HL-60 (cell line): ENCODE measurements at regions not wholly inside any gene's neighbourhood (a gene's known extent, or its start where the extent isn't known, plus 50 kb on each side); places are given as distances from the start of the nearest gene placed in this dataset.

Experiments
- DNase-seq, 2 experiments: peaks; one replicate each; pipeline ENCODE4 v3.0.0-alpha.2; 2010 to 2020; ENCODE audit warnings: low read depth in 1 of 2, low spot score in 1 of 2
- H3K27ac ChIP-seq: fragments of 250-450 bp; sonication (Bioruptor Pico); replicated peaks from 2 replicates; pipeline ENCODE4 v1.5.1; 2020; ENCODE audit warnings: mild to moderate bottlenecking, moderate library complexity
- H3K27me3 ChIP-seq: fragments of 250-450 bp; sonication (Bioruptor Pico); 2 replicates; pipeline ENCODE4 v1.5.1; 2021; ENCODE audit warnings: mild to moderate bottlenecking, moderate library complexity; ENCODE audit not compliant: insufficient read depth, poor library complexity, severe bottlenecking
- H3K4me3 ChIP-seq: replicated peaks from 2 replicates; pipeline ENCODE4 v1.5.1; 2011; ENCODE audit warnings: mild to moderate bottlenecking, control low read depth, low read length; ENCODE audit not compliant: insufficient read depth
- CTCF ChIP-seq: IDR thresholded peaks from one replicate; pipeline ENCODE4 v1.5.1; 2011; ENCODE audit warnings: low read length, control low read depth, inconsistent platforms; ENCODE audit not compliant: insufficient read depth
- GABPA ChIP-seq: IDR thresholded peaks from 2 replicates; pipeline ENCODE4 v1.6.1; 2012; ENCODE audit warnings: low read depth
- POLR2AphosphoS5 ChIP-seq: IDR thresholded peaks from 2 replicates; pipeline ENCODE4 v1.6.1; 2012; ENCODE audit warnings: low read depth
- SPI1 ChIP-seq: IDR thresholded peaks from 2 replicates; pipeline ENCODE4 v1.6.1; 2012; ENCODE audit warnings: low read depth, mild to moderate bottlenecking, borderline replicate concordance
- TF ChIP-seq, protein P1 (sequence below): IDR thresholded peaks from 2 replicates; pipeline ENCODE4 v1.6.1; 2012; ENCODE audit warnings: low read depth; ENCODE audit not compliant: insufficient replicate concordance

- Histone ChIP-seq H3K27me3 (peaks cover 15% of the 10 kb centered on the region), H3K27ac (no peak overlapping the region), H3K4me3 (no peak overlapping the region)
- no peak for DNase-seq
- no peak for TF ChIP-seq SPI1
- TF ChIP-seq, protein P1, sequence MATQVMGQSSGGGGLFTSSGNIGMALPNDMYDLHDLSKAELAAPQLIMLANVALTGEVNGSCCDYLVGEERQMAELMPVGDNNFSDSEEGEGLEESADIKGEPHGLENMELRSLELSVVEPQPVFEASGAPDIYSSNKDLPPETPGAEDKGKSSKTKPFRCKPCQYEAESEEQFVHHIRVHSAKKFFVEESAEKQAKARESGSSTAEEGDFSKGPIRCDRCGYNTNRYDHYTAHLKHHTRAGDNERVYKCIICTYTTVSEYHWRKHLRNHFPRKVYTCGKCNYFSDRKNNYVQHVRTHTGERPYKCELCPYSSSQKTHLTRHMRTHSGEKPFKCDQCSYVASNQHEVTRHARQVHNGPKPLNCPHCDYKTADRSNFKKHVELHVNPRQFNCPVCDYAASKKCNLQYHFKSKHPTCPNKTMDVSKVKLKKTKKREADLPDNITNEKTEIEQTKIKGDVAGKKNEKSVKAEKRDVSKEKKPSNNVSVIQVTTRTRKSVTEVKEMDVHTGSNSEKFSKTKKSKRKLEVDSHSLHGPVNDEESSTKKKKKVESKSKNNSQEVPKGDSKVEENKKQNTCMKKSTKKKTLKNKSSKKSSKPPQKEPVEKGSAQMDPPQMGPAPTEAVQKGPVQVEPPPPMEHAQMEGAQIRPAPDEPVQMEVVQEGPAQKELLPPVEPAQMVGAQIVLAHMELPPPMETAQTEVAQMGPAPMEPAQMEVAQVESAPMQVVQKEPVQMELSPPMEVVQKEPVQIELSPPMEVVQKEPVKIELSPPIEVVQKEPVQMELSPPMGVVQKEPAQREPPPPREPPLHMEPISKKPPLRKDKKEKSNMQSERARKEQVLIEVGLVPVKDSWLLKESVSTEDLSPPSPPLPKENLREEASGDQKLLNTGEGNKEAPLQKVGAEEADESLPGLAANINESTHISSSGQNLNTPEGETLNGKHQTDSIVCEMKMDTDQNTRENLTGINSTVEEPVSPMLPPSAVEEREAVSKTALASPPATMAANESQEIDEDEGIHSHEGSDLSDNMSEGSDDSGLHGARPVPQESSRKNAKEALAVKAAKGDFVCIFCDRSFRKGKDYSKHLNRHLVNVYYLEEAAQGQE = no peak
- TF ChIP-seq CTCF = no peak
- no peak for TF ChIP-seq GABPA
- no peak for TF ChIP-seq POLR2AphosphoS5
These were observed 152.1 kb upstream of the RPL38 start for GRCh38 chr17:74051348-74051747.

DNA sequence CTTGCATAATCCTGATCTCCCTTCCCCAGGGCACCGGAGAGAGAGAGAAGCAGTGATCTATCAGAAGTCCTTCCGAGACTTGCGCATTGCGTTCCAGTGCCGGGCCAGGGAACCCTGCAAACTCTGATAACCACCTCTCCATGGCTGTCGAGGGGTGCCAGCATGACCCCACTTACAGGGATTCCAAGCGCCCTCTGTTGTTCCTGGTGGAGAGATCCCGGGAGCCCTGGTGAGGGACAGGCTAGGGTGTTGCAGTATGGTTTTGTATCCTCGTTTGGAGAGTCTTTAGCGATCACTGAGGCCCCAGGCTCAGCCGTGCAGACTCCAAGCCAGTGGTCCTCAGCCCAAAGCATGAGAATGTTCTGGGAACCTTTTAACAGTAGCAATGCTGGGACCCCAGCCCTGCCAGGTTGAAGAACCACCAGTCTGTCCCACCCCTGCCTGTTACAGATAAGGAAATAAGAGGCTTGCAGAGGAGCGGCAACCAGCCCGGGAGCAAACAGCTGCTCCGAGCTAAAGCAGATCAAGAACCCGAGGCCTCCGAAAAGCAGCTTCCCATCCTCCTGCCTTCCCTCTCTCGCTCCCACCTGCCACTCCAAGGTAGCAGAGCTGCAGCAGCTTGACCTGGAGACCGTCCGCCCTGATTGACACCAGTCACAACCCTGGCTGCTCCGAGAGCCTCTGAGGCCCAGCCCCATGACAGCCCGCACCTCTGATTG, 150.3 kb upstream of the RPL38 start:
- Histone ChIP-seq H3K27ac (no peak overlapping the region), H3K4me3 (no peak overlapping the region)

DNA sequence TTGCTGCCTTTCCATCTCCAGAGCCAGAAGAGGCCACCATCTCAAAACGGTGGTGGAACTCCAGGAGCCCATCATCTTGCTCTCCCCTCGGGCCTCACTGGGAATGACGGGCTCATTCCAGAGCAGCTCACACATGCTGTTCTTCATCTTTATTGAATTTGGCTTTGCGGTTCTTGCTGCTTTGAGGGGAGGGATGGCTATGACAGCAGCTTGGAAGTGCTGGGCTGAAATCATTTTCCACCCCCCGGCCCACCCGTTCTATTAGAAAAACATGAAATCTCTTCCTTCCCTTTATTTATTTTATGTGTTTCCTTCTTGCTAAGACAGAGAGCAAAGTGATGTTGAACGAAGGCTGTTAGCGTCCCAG, 149.8 kb upstream of the RPL38 start:
- peaks cover 12% of the 10 kb centered on the region for H3K27me3 ChIP-seq
- TF ChIP-seq GABPA (no peak), SPI1 (no peak), CTCF (no peak), POLR2AphosphoS5 (no peak)
- TF ChIP-seq, protein P1 = no peak

More for the DNA sequence above, 150.3 kb upstream of the RPL38 start:
- TF ChIP-seq, protein P1 = no peak
- TF ChIP-seq SPI1 = no peak
- no peak for TF ChIP-seq POLR2AphosphoS5
- DNase-seq = no peak
- peaks cover 14% of the 10 kb centered on the region for H3K27me3 ChIP-seq

More for the DNA sequence above, 149.8 kb upstream of the RPL38 start:
- H3K4me3 ChIP-seq = no peak overlapping the region
- H3K27ac ChIP-seq = no peak overlapping the region
- DNase-seq = no peak
